Uterus (tissue), 3 donors: ENCODE measurements at regions not wholly inside any gene's neighbourhood (a gene's known extent, or its start where the extent isn't known, plus 50 kb on each side); places are given as distances from the start of the nearest gene placed in this dataset.

Source experiments
- DNase-seq, 2 donors: peaks; one replicate each; pipeline ENCODE4 v3.0.0-alpha.2; 2019 to 2020
- H3K27ac ChIP-seq, 2 donors: fragments of 200-600 bp; sonication (generic); 1 replicate in 1 of 2; 2 replicates in 1 of 2; pipeline ENCODE4 v1.5.1; 2016 to 2018
- H3K27me3 ChIP-seq, 2 donors: fragments of 200-600 bp; sonication (generic); one replicate each; pipeline ENCODE4 v1.5.1; 2018 to 2019; ENCODE audit warnings: control low read depth in 1 of 2
- H3K36me3 ChIP-seq, 2 donors: fragments of 200-600 bp; sonication (generic); one replicate each; pipeline ENCODE4 v1.5.1; 2019; ENCODE audit warnings: control low read depth in 1 of 2
- H3K4me1 ChIP-seq, 2 donors: fragments of 200-600 bp; sonication (generic); one replicate each; pipeline ENCODE4 v1.5.1; 2018 to 2019; ENCODE audit warnings: control low read depth in 1 of 2
- H3K4me3 ChIP-seq, 2 donors: fragments of 200-600 bp; sonication (generic); 1 replicate in 1 of 2; 2 replicates in 1 of 2; pipeline ENCODE4 v1.5.1; 2018 to 2019; ENCODE audit warnings: mild to moderate bottlenecking in 1 of 2
- H3K9me3 ChIP-seq, 2 donors: fragments of 200-600 bp; sonication (generic); one replicate each; pipeline ENCODE4 v1.5.1; 2019; ENCODE audit warnings: control low read depth in 1 of 2
- POLR2A ChIP-seq, 2 donors: fragments of 450-650 bp; IDR thresholded peaks; one replicate each; pipeline ENCODE4 v1.6.1; 2016; ENCODE audit warnings: antibody characterized with exemption in 2 of 2, mild to moderate bottlenecking in 1 of 2, moderate library complexity in 1 of 2
- intact Hi-C: fragments of 100-400 bp; cut with DNase I; formaldehyde crosslinking; loops from one replicate; pipeline ENCODE4 v1.15.1; 2023; ENCODE audit warnings: low total_unique reads
- TF ChIP-seq, protein P1 (sequence below), 4 experiments: fragments of 200-600 bp in 2 of 4; fragments of 450-650 bp in 2 of 4; sonication (generic) in 2 of 4; IDR thresholded peaks; one replicate each; pipeline ENCODE4 v1.5.1; 2016 to 2019; ENCODE audit warnings: antibody characterized with exemption in 4 of 4, mild to moderate bottlenecking in 2 of 4, moderate library complexity in 1 of 4
- donor health status: DM: yes; HTN: yes; CAD: no.

- Histone ChIP-seq H3K9me3 (no peaks in the 10 kb centered on the region), H3K4me3 (no peak overlapping the region), H3K27ac (no peak overlapping the region), H3K4me1 (no peaks in the 10 kb centered on the region), H3K27me3 (no peaks in the 10 kb centered on the region), H3K36me3 (no peaks in the 10 kb centered on the region)
- TF ChIP-seq POLR2A (IDR thresholded peaks at IDR 0.05) = no peak
- TF ChIP-seq, protein P1, sequence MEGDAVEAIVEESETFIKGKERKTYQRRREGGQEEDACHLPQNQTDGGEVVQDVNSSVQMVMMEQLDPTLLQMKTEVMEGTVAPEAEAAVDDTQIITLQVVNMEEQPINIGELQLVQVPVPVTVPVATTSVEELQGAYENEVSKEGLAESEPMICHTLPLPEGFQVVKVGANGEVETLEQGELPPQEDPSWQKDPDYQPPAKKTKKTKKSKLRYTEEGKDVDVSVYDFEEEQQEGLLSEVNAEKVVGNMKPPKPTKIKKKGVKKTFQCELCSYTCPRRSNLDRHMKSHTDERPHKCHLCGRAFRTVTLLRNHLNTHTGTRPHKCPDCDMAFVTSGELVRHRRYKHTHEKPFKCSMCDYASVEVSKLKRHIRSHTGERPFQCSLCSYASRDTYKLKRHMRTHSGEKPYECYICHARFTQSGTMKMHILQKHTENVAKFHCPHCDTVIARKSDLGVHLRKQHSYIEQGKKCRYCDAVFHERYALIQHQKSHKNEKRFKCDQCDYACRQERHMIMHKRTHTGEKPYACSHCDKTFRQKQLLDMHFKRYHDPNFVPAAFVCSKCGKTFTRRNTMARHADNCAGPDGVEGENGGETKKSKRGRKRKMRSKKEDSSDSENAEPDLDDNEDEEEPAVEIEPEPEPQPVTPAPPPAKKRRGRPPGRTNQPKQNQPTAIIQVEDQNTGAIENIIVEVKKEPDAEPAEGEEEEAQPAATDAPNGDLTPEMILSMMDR (IDR thresholded peaks at IDR 0.05) = no peak
- no peak for DNase-seq
- intact Hi-C loops = loop anchor here (5.0 kb wide), 1 partner anchor 222 kb away; no protein-coding TSS in a partner anchor
Observed at GRCh38 chr6:108779536-108780275, 68.5 kb upstream of the ARMC2 start.

- intact Hi-C loops = loop anchor here (5.0 kb wide), 1 partner anchor 223 kb away; no protein-coding TSS in a partner anchor
Observed at GRCh38 chr6:108780784-108781183, 67.4 kb upstream of the ARMC2 start.

DNA sequence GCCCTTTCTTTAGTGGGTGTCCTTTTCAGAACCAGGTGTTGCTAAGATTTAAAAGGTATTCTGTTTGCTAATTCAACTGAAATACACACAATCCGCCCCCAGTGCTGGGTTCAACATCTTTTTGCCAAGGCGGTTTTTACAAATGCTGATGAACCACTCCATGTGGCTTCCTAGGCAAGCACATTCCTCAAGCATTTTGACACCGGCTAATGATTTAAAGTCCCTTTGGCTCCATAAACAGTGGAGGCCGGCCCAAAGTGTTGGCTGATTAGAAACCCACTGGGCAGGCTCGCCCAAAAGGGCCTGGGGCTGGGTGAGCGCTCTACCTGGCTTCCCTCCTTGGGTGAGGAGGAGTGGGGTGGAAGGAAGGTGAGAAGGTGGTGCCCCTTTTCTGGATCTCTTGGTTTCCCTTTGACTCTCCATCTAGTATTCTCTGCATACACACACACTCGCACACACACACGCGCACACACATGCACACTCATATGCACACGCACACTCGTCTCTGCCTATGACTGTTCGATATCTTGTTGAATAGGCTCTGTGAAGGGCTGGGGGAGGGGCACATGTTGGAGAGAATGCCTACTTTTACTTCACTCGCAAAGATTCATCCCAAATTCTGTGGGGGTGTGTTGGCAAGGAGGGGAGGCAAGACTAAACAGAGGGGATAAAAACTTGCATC, 66.7 kb upstream of the ARMC2 start:
- Histone ChIP-seq H3K4me3 (peak overlapping the region; percentile 13 to 39), H3K4me1 (no peaks in the 10 kb centered on the region), H3K36me3 (no peaks in the 10 kb centered on the region), H3K9me3 (no peaks in the 10 kb centered on the region), H3K27me3 (no peaks in the 10 kb centered on the region), H3K27ac (peak overlapping the region; percentile 65)
- TF ChIP-seq, protein P1 (IDR thresholded peaks at IDR 0.05) = no peak
- no peak for TF ChIP-seq POLR2A (IDR thresholded peaks at IDR 0.05)
- intact Hi-C loops = loop anchor here (5.0 kb wide), 1 partner anchor 224 kb away; no protein-coding TSS in a partner anchor
- DNase-seq = peak; percentile 32 to 37

More at GRCh38 chr6:108780784-108781183, 67.4 kb upstream of the ARMC2 start:
- Histone ChIP-seq H3K36me3 (no peaks in the 10 kb centered on the region), H3K27ac (no peak overlapping the region), H3K4me3 (no peak overlapping the region), H3K9me3 (no peaks in the 10 kb centered on the region), H3K27me3 (no peaks in the 10 kb centered on the region), H3K4me1 (no peaks in the 10 kb centered on the region)
- no peak for DNase-seq
- TF ChIP-seq, protein P1 (IDR thresholded peaks at IDR 0.05) = no peak
- no peak for TF ChIP-seq POLR2A (IDR thresholded peaks at IDR 0.05)

- no peaks in the 10 kb centered on the region for H3K27me3 ChIP-seq
- H3K9me3 ChIP-seq = no peaks in the 10 kb centered on the region
- no peaks in the 10 kb centered on the region for H3K4me1 ChIP-seq
- H3K27ac ChIP-seq = peak overlapping the region; percentile 65
- TF ChIP-seq POLR2A (IDR thresholded peaks at IDR 0.05) = no peak
- TF ChIP-seq, protein P1 (IDR thresholded peaks at IDR 0.05) = peak; percentile 68 to 84 (median 70)
- DNase-seq = peak; percentile 84
- intact Hi-C loops = loop anchor here (5.0 kb wide), 1 partner anchor 225 kb away; no protein-coding TSS in a partner anchor
- no peaks in the 10 kb centered on the region for H3K36me3 ChIP-seq
- peak overlapping the region; percentile 13 to 39 for H3K4me3 ChIP-seq
Observed at GRCh38 chr6:108782179-108783041, 65.8 kb upstream of the ARMC2 start.
